ENCODE measurements at regions not wholly inside any gene's neighbourhood (a gene's known extent, or its start where the extent isn't known, plus 50 kb on each side); places are given as distances from the start of the nearest gene placed in this dataset.

DNA sequence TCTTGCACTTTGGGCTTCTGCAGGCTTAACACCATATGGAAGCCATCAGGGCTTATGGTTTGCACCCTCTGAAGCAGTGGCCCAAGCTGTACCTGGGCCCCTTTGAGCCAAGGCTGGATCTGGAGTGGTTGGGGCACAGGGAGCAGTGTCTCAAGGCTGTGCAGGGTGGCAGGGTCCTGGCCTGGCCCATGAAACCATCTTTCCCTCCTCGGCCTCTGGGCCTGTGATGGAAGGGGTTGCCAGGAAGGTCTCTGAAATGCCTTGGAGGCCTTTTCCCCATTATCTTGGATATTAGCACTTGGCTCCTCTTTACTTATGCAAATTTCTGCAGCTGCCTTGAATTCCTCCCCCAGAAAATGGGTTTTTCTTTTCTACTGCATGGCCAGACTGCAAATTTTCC is 134.7 kb upstream of the USP9X start:
- no peak for TF ChIP-seq POLR2A (IDR thresholded peaks at IDR 0.05; ENCODE audit: low read length)
- TF ChIP-seq RNF2 (IDR thresholded peaks at IDR 0.05; ENCODE audit: borderline replicate concordance, low read depth): no peak
- TF ChIP-seq CTCF (IDR thresholded peaks at IDR 0.05): no peak
- TF ChIP-seq, protein P1, sequence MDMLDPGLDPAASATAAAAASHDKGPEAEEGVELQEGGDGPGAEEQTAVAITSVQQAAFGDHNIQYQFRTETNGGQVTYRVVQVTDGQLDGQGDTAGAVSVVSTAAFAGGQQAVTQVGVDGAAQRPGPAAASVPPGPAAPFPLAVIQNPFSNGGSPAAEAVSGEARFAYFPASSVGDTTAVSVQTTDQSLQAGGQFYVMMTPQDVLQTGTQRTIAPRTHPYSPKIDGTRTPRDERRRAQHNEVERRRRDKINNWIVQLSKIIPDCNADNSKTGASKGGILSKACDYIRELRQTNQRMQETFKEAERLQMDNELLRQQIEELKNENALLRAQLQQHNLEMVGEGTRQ (IDR thresholded peaks at IDR 0.05): no peak
- TF ChIP-seq HEYL (CRISPR knock-in tag; IDR thresholded peaks at IDR 0.05): no peak
- TF ChIP-seq, protein P2, sequence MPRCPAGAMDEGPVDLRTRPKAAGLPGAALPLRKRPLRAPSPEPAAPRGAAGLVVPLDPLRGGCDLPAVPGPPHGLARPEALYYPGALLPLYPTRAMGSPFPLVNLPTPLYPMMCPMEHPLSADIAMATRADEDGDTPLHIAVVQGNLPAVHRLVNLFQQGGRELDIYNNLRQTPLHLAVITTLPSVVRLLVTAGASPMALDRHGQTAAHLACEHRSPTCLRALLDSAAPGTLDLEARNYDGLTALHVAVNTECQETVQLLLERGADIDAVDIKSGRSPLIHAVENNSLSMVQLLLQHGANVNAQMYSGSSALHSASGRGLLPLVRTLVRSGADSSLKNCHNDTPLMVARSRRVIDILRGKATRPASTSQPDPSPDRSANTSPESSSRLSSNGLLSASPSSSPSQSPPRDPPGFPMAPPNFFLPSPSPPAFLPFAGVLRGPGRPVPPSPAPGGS (IDR thresholded peaks at IDR 0.05): no peak
- no peak for TF ChIP-seq REST (IDR thresholded peaks at IDR 0.05)
- TF ChIP-seq MAZ (IDR thresholded peaks at IDR 0.05; ENCODE audit: borderline replicate concordance, low read depth, low read length): no peak
- no peak for TF ChIP-seq CEBPB (IDR thresholded peaks at IDR 0.05)
- TF ChIP-seq HDAC2 (IDR thresholded peaks at IDR 0.05): no peak

Data from A549 (cell line).